MV-4-11 (cell line): ENCODE measurements at regions not wholly inside any gene's neighbourhood (a gene's known extent, or its start where the extent isn't known, plus 50 kb on each side); places are given as distances from the start of the nearest gene placed in this dataset.
"Not testable (repeated sequence)": the region's sequence is repeated elsewhere in the genome, so short reads cannot be mapped to it uniquely, and the experiment has no call there.

Source experiments
- DNase-seq: peaks from one replicate; lab custom pipeline; 2025; lab: John Stamatoyannopoulos, UW

DNA sequence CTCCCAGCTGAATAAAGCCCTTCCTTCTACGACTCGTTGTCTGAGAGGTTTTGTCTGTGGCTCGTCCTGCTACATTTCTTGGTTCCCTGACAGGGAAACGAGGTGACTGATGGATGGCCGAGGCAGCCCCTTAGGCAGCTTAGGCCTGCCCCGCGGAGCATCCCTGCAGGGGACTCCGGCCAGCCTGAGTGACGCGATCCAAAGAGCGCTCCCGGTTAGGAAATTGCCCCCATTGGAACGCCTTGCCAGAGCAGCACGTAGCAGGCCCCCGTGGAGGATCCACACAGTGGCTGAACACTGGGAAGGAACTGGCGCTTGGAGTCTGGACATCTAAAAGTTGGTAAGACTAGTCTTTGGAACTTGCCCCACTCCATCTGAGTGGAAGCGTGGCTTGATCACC is 296.8 kb upstream of the SGCG start:
- no peak for DNase-seq

DNA sequence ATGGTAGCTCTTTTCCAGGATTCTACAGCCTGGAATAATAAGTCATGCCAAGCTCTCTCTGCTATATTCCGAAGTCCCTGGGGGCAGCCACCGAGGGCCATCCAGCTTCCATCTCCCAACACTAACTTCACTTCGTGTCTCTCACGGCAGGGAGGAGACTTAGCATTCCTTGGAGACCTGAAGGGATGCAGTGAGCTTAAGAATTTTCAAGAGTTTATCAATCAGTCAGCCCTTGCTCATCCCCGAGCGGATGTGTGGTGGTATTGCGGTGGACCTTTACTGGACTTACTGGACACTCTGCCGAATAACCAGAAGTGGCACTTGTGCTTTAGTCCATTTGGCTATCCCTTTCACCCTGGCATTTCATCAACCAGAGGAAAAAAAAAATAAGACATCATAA is 294.7 kb upstream of the SGCG start:
- DNase-seq: not testable (repeated sequence)

DNA sequence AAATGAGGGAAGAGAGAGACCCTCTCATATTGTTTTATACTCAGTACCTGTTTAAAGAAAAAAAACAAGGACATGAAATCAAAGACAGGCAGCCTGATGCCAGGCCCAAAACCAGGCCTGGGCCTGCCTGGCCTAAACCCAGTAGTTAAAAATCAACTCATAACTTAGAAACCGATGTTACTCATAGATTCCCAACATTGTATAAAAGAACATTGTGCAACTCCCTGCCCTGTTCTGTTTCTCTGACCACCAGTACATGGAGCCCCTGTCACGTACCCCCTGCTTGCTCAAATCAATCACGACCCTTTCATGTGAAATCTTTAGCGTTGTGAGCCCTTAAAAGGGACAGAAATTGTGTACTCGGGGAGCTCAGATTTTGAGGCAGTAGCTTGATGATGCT is 291.4 kb upstream of the SGCG start:
- not testable (repeated sequence) for DNase-seq

DNA sequence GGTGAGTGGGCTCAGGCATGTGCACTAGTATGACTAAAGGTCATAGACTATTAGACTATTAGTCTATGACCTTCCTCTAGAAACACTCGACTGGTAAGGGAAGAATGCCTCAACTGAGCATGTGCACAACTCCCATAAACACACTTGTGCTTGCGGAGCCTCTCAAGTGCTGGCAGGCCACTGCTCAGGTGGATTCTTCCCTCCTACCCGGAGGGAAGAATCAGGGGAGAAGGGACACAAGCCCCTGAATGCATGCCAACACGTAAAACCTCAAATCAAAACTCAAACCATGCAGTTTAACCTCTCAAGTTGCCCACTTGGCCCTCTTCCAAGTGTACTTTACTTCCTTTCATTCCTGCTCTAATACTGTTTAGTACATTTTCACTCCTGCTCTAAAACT is 287.6 kb upstream of the SGCG start:
- no peak for DNase-seq

DNA sequence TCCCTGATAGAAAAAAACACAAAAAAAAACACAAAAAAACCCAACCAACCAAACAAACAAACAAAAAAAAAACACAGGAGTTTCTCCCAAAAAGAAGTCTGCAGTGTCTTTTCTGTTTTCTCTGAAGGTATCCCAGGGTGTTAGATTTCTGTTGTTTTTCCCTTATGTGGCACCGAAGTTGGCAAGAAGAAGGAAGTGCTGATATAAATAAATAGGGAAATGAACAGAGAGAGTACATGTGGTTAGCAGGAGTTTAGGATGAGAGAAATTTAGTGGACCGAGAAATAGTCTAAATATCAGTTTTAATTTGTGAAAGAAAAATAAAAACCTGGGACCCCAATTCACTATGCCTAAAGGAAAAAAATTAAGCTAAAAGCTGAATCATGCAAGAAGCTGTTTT is 287.0 kb upstream of the SGCG start:
- DNase-seq: peak; percentile 9

DNA sequence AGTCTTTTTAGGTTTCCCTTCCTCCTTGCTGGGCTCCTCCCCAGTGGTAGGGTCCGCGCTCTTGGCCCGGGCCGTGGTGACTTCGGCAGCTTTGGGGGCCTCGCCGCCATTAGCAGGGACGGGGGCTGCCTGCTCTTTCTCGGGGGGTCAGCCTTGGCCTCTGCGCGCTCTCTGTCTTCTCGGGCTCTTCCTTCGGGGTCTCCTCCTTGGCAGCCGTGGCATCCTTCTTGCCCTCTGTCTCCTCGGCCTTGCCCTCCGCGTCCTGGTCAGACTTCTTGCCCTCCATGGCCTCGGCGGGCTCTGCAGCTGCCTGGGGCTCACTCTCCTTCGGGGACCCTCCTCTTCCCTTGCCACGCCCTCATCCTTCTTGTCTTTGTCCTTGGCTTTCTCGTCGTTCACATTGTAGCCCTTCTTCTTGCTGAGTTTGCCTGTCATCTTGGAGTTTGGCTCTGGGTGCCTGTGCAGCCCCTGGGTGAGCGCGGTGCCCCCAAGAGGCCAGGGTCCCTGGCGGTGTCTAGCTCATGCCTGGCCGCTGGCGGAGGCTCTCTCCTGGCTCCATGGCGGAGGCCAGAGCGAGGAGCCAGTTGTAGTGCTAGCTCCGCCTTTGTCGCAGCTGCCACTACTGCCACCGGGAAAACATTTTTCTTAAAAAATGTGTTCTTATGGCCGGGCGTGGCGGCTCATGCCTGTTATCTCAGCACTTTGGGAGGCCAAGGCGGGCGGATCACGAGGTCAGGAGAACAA is 283.0 kb upstream of the SGCG start:
- no peak for DNase-seq

DNA sequence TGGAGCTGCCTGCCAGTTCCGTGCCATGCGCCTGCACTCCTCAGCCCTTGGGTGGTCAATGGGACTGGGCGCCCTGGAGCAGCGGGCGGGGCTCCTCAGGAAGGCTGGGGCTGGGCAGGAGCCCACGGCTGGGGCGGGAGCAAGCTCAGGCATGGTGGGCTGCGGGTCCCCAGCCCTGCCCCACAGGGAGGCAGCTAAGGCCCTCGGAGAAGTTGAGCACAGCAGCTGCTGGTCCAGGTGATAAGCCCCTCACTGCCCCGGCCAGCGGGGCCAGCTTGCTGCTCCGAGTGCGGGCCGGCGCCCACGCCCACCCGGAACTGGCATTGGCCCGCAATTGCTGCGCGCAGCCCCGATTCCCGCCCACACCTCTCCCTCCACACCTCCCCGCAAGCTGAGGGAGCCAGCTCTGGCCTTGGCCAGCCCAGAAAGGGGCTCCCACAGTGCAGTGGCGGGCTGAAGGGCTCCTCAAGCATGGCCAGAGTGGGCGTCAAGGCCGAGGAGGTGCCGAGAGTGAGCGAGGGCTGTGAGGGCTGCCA is 280.3 kb upstream of the SGCG start:
- DNase-seq: not testable (repeated sequence)

DNA sequence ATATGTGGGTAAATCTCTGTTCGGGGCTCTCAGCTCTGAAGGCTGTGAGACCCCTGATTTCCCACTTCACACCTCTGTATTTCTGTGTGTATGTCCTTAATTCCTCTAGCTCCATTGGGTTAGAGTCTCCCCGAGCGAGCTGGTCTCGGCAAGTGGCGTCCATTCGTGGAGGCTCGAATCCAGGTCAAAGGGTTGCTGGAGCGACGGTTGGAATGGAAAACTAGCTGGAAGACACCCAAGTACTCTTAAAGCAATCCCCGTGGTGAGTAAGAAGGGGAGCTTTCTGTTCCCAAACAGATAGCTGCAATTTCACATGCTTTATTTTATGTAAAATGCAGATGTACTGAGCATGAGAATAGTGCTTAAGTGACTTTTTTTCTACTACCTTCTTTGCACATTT is 277.5 kb upstream of the SGCG start:
- DNase-seq: no peak

DNA sequence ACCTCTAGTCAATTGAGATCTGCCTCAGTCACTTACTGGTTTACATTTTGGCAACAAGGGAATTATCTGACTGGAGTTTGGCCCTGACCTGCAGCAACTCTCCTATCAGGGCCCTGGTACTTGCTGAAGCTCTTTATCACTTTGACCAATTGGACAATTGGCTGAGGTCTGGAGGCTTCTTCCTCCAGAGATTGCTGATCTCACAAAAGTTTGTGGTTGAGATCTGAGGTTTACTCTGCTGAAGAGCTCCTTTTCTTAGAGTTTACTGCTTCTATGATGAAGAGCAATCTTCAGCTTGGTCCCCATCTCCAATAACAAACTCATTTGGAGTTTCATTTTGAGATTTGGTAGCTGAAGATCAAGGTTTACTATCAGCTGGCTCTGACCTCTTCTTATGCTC is 276.9 kb upstream of the SGCG start:
- DNase-seq: no peak

DNA sequence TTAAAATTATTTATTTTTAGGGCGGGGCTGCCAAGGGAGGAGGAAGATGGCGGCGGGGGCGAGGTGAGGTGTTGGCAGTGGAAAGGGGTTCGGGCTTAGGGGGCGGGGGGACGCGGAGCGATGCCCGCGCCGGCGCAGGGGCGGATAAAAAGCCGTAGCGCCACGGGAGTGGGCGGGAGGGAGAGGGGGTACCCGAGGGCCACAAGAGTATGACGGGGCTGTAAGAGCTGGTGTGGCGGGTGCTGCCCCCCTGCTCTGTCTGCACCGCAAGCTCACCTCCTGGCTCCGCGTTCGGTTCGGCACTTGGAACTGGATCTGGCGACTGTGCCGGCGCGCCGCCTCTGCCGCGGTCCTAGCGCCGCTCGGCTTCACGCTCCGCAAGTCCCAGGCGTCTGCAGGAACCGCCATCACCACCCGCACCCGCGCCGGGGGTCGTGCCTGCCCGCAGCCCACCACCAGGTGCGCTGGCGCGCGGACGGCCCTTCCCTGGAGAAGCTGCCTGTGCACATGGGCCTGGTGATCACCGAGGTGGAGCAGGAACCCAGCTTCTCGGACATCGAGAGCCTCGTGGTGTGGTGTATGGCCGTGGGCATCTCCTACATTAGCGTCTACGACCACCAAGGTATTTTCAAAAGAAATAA is 265.2 kb upstream of the SGCG start:
- no peak for DNase-seq

DNA sequence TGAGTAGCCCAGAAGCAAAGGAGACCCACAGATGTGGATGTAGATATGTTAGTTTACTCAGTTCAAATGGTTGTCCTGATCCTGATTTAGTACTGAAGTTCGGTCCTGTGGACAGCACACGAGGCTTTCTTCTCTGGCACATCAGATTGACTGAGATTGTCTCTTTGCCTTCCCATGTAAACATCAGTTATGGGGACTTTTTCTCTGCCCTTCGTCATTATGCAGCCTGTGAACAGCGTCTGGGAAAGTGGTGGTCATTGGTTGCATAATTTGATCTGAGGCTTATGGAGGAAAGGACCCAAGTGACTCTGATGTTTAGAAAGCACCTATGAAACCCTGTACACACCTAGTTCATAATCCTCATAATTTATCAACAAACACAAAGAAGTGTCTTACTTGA is 264.5 kb upstream of the SGCG start:
- not testable (repeated sequence) for DNase-seq

DNA sequence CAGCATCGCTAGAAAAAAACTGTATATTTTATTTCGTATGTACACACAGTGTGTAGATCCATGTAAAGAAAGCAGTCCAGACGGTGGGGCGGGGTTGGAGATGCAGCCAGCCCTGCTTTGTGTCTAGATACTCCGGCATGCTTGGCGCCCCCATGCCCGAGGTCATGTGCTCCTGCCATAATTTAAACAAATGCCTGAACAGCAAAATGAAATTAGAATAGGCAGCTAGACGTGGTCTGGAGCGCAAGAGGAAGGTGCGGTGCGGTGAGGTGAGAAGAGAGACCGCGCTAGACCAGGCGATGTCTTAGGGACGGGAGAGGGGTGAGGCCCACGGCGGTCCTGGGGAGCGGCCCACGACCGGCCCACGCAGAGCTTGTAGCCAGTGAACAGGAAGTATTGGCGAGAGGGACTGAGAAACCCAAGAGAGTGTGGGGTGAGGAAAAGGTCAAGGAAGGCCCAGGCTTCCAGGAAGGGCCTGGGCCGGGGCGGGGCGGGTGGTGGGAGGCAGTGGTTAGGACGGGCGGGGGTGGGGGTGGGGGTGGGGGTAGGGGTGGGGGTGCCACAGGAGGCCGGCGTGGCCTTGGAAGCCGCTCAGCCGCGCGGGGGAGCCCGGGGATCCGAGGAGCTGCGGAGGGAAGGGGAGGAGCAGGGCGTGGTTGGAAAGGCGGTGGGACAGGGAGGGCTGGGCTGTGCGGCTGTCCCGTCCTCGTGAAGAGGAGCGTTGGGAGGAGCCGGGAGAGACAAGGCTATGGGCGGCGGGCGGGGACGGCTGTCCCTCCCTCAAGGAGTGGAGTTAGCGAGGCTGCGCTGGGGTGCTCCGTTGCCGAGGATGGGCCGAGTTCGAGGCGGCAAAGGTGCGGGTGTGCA is 254.7 kb upstream of the SGCG start:
- DNase-seq: no peak

DNA sequence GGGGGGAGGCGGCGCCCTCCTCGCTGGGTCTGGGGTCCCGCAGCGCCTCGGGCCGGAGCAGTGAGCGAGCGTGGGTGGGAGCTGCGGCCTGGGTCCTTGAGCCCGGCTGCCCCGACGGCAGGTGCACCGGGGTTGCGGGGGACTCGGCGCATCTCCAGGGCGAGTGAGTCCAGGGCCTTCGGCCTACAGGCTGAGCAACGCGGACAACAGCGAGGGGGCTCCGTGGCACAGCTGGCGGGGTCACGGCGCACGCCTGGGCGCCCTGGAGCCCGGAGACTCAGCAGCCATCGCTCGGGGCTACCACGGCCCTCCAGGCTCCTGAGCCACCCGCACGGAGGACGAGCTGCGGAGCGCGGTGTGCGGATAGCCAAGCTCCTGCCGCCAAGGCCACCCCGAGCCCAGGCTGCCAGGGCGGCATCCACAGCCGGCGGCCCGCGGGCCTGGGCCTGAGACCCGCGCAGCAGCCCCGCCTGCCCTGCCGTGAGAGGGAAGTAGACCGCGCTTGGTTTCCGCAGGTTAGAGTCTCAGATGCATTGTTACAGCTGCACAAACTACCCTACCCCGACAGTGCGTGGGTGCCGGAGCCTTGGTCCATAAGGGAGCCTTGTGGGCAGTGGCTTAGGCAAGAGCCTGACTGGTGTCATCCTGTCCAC is 253.9 kb upstream of the SGCG start:
- DNase-seq: no peak

DNA sequence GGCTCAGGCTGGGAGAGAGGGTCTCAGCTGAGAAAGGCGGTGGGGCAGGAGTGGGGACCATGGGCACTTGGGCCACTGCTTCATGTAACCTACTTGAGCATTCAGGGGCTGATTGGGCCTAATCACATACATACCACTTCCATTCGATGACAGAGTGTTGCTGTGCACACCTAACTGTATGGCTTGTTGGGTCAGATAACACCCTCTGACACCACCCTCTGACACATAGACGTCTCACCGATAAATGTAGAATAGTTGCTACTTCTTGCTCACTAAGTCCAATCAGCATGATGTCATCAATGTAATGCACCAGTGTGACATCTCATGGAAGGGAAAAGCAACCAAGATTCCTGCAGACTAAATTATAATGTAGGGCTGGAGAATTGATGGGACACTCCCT is 252.9 kb upstream of the SGCG start:
- not testable (repeated sequence) for DNase-seq

DNA sequence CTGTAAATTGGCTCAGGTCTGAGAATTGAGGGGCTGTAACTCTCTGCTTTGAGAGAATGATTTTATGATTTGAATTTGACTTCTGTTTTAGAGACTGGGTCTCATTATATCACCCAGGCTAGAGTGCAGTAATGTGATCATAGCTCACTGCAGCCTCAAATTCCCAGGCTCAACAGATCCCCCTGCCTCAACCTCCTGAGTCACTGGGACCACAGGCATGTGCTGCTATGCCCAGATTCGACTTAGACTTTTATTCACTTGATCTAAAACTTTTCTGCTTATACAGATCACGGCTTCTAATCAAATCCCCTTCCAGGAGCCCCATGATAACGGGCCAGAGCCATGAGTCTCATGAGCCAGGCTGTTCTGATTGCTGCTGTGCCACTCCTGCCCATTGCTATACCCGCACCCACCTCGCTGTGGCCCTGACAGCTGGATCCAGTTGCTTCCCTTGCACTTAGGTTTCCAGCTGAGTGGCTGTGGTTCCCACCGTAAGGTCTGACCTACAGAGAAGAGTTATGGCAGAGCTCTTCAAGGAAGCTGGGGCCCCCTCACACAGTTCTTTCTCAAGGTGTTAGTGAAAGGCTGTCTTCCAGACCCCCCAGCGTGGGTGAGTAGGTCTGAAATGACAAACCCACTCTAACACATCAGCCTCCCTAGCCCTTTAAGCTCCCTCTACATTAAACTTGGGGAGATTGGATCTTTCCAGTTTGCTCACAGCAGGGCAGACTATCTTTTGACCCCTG is 251.2 kb upstream of the SGCG start:
- no peak for DNase-seq

DNA sequence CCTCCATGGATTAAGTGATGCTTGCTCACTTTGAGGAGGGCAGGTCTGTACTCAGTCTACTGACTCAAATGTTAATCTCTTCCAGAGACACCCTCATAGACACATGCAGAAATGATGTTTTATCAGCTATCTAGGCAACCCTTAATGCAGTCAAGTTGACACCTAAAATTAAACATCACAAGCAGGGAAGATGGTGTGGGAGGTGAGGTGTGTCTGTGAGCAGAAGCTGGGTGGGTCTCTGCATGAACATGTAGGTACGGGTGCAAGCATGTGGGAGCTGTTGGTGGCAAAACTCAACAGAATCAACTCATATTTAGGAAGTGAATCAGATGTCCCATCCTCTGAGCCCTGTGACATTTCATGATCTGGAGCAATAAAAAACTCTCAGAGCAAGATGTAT is 249.2 kb upstream of the SGCG start:
- DNase-seq: no peak

DNA sequence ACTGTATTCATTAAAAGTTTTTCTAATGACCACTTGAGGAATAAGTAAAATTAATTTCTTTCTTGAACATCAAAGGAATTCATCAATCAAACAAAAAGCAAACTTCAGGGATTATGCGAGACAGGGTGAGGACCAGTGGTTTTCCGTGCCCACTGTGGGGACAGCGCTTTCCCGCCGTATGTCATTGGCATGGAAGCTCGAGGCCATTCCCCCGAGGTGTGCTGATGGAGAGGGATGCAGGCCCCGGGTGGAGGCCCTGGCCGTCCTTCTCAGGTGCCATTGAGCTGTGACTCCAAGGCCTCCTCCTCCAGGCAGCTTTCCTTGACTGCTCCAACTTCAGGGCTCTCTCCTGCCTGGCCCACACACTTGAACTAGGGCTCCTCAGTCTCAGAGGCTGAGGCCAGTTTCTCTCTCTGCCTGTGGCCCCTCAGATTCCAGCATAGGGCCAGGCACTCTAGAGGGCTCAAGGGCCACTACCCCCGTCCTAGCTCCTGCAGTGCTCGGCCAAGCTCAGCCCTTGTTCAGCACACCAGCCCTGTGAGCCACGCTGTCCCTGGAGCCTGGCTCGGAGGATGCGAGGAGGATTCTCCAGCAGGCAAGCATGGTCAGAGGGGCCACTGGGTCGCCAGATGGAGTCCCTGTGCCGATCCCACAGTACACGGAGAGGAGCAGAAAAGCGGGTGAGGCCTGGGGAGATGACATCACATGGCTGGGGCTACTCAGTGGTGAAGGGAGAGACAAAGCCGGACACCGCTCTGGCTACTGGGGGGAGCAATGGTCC is 248.0 kb upstream of the SGCG start:
- not testable (repeated sequence) for DNase-seq

DNA sequence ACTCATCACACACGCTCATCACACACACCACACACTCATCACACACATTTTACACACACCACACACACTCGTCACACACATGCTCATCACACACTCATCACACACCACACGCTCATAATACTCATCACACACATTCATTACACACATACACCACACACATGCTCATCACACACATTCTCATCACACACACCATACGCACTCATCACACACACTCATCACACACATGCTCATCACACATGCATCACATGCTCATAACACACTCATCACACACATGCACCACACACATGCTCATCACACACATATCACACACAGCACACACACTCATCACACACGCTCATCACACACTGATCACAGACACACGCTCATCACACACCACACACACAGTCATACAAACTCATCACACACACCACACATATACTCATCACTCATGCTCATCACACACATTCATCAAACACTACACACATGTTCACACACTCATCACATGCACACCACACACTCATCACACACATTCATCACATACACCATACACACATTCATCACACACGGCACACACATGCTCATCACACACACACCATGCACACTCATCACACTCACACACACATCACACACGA is 247.1 kb upstream of the SGCG start:
- no peak for DNase-seq

DNA sequence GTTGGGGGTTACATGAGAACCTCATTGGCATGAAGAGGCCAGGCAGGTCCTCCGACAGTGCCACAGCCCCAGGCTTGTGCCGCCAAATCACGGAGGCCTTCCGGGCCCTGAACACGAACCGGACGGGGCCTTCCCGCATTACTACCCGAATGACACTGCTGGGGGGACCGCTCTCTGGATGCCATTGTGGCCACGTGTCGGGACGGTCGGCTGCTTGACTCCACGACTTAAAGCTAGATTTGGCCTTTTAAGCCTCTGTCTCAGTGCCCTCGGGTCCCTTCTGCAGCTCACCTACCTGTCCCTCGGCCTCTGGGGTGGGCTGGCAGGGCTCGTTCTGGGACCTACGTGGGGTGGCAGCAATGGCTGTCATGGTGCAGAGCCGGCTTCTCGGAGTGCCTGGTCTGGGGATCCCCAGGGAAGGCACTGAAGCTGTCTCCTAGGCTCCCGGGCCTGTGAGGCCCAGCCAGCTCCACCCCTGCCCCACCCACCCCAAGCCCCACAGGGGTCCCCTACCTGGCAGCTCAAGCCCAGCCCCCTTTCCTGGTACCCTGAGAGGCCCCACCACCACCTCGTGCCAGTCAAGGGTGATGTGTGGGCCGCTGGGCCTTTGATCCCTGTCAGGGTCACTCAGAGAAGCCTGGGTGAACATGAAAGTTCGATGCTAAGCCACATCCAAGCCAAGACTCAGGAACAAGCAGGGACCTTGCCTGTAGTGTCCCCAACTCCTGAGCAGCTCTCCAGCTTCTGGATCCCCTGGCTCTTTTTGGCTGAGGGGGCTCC is 245.8 kb upstream of the SGCG start:
- no peak for DNase-seq
